ENCODE measurements at regions not wholly inside any gene's neighbourhood (a gene's known extent, or its start where the extent isn't known, plus 50 kb on each side); places are given as distances from the start of the nearest gene placed in this dataset.

GRCh38 chr5:166507810-166508425 is 1783.5 kb upstream of the WWC1 start:
- no peak for DNase-seq (ENCODE audit: low read depth)

- peak; percentile 12 for DNase-seq (ENCODE audit: low read depth)
Observed at GRCh38 chr5:166509085-166509484, 1782.4 kb upstream of the WWC1 start.

- no peak for DNase-seq (ENCODE audit: low read depth)
Observed at GRCh38 chr5:166517976-166518375, 1773.5 kb upstream of the WWC1 start.

- no peak for DNase-seq (ENCODE audit: low read depth)
Observed at GRCh38 chr5:166523206-166523605, 1768.2 kb upstream of the WWC1 start.

DNA sequence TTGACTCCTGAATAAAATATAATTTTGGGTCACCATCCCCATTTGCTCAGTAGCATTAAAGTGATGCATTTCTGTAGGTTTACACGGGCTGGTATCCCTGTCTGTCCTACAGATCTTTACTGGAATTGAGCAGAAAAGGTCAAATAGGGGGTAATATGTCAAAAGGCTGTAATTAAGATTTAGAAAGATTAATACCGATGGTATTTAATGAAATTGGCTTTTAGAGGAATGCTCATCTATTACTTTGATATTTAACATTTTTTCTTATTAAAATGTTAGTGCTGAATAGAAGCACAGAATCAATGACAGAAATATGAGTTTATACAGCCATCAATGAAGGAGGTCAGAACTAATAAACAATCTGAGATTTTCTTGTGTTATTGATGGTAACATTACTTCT is 1762.2 kb upstream of the WWC1 start:
- DNase-seq (ENCODE audit: low read depth) = no peak

- DNase-seq (ENCODE audit: low read depth) = no peak
Observed at GRCh38 chr5:166532456-166533220, 1758.8 kb upstream of the WWC1 start.

DNA sequence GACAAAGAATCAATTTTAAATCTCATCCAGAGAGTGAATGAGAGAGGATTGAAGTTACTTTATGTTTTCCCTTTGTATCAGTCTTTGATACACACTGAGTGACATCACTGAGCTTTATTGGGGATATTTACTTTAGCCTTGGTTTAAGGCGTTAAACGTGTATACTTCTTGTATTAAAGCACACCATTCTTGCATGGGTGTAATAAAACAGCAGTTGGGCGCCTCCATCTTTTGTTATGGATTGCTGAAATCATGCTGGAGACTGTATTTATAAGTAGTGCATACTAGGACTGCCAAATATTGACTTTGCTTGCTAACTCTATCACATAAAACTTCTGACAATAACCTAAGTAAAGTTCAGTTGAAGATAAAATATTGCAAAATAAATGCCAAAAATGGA is 1755.8 kb upstream of the WWC1 start:
- DNase-seq (ENCODE audit: low read depth) = no peak

- DNase-seq (ENCODE audit: low read depth) = no peak
Observed at GRCh38 chr5:166540156-166540555, 1751.3 kb upstream of the WWC1 start.

GRCh38 chr5:166551384-166551783 is 1740.1 kb upstream of the WWC1 start:
- peak; percentile 1 for DNase-seq (ENCODE audit: low read depth)

DNA sequence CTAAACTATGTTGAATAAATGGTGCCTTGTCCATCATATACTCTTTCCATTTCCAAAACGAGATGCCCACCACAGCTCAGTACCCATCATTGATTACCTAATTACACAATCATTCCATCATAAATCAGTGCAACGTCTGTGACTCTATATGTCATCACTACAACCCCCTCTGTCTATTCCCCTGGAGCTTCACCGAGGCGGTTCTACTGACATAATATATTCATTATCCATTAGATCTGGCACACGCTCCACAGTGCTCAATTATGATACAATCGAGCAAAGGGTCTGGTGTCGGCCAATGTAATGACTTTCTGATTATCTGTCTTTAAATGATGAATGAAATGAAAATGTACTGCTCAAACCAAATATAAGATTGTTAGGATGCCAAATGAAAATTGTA is 1737.7 kb upstream of the WWC1 start:
- DNase-seq (ENCODE audit: low read depth) = no peak

DNA sequence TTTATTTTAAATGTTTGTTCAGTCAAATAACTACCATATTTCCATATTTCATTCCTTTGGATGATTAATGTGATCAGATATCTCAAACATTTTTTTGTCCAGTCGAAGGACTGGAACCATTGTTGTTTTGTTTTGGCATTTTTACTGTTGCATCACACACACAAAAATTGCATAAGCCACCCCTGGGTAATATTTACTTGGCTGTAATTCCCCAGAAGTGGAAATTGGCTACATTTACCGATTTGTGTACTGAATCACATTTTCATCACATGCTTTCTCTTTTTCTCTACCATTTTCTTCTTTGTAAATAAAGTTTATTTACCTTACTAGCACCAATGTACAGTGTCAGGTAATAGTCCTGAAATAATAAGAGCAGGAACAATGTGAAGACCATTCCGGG is 1729.7 kb upstream of the WWC1 start:
- DNase-seq (ENCODE audit: low read depth) = peak; percentile 37

DNA sequence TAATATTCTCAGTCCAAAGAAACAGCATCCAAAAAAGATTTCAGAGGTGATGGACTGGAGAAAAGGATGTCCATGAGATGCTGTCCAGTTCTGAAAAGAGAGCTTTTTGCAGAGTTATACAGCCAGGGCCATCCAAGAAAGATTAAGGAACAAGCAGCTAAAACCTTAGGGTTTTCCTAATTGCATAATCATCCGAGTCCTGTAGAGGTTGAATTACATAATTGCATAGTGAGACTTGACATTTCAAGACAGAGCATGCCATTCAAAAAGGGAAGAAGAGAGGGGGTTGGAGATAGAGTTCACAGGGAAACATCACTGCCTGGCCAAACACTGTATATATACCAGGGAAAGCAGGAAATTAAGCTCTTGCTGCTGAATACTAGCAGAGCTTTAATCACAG is 1729.2 kb upstream of the WWC1 start:
- peak; percentile 43 for DNase-seq (ENCODE audit: low read depth)

DNA sequence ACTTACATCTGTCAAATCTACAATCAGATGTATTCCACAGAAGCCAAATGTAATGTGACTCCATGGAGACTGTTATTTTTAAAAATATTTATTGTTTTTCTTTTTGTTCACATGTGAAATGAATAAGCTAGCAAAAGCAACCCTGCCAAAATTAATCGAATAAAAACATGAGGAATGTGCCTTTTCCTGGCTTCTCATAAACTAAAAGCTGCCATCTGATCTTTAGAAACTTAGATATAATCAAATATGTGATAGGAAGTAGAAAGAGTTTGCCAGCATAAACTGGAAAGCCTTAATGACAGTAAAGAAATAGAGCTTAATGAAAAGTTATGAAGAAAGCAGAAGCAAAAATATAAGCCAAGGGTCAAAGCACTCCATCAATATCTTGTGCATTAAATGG is 1724.7 kb upstream of the WWC1 start:
- no peak for DNase-seq (ENCODE audit: low read depth)

GRCh38 chr5:166570865-166571264 is 1720.6 kb upstream of the WWC1 start:
- DNase-seq (ENCODE audit: low read depth) = no peak

DNA sequence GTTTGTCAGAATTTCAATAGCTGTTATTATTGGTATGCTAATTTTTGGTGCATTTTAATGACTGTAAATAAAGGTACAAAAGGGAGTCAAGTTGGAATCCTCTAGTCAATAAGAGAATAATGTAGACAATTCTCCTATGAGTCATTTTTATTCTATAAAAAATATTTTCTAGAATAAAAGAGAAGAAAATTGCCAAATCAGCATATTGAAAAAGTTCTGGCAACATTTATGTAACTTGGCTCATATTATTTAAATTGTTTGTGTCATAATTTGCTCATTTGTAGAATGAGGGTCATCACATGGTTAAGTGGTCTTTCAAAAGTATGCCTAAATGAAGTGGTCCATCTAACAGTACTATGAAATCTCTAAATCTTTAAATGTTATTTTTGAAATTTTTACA is 1719.8 kb upstream of the WWC1 start:
- DNase-seq (ENCODE audit: low read depth) = no peak

- no peak for DNase-seq (ENCODE audit: low read depth)
Observed at GRCh38 chr5:166576323-166576722, 1715.1 kb upstream of the WWC1 start.

GRCh38 chr5:166581826-166582225 is 1709.6 kb upstream of the WWC1 start:
- peak; percentile 81 for DNase-seq (ENCODE audit: low read depth)

DNA sequence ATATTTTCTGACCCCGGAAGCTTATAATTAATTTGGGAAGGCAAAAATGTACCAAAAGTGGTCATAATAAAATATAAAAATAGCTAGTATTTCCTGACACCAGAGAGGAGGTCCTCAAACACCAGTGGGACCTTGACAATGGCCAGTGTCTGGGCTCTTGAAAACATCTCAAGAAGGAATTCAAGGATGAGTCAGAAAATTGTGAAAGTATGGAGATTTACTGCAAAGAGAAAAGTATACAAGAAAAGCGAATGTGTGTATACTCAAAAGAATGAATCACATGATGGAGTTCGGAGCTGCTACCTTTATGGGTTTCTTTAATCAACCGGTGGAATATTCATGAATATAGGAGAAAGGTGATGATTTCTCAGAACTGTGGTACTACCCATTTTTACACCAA is 1709.0 kb upstream of the WWC1 start:
- peak; percentile 67 for DNase-seq (ENCODE audit: low read depth)

- peak; percentile 48 for DNase-seq (ENCODE audit: low read depth)
Observed at GRCh38 chr5:166594567-166594966, 1696.9 kb upstream of the WWC1 start.

DNA sequence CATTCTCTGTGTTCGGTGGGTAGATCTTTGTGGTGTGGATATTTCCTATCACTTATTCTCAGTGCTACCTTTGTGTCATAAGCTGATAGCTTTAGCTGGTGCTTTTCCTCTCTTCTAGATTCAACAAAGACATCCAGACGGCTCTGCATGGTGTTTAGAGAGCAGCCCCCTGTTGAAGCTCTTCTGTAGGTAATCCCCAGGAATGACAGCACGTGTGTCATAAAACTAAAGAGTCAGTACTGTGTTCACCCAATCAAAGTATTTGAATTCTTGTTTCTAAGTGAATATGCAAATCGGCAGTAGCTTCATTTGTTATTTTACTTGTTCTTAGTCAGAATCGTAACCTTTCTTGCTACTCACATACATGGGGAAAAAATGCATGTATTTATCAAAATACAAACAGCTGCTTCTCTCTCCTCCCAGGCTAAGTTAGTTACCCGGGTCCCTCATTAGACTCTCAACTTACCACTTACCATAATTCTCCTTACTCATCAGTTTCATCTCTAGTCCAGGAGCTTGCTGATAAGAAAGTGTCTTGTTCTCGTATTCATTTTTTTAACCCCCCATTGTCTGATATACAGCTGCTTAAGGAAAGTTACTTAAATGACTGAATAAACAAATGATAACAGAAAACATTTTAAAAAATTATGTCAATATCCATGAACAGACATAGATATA is 1696.0 kb upstream of the WWC1 start:
- peak; percentile 16 for DNase-seq (ENCODE audit: low read depth)

DNA sequence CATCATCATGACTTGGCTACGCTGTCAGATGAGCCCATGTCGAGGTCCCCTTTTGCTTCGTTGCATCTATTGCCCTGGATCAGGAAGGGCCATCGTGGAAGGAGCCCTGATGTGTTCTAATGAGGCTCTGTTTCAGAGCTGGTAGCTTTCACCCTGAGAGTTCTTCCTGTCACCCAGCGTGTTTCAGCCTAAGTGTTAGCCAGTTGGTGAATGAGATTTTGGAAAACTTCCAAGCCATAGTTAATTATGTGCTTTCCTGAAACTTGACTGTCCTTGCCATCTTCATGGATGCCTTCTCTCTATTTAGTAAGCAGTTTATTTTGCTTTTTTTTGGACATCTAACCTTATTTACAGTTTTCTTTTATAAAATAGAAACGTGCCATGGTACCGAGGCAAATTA is 1695.4 kb upstream of the WWC1 start:
- DNase-seq (ENCODE audit: low read depth) = no peak

DNA sequence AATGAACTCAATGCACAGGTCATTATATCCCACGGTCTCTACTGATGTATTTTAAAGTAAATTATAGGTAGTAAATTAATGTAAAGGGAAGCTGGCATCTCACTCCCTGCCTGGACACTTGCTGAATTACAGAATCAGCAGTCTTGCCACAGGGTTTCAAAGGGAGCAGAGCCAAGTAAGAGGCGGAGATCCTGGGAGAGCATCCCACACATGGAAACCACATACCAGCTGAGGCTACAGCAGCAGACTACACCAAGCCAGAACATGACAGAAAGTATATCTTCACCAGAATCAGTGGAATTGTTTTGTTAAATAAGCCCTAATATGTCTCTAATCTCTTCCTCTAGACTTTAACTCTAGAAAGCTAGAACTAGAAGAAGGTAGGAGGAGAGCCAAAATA is 1689.2 kb upstream of the WWC1 start:
- no peak for DNase-seq (ENCODE audit: low read depth)

- DNase-seq (ENCODE audit: low read depth) = no peak
Observed at GRCh38 chr5:166617507-166617906, 1673.9 kb upstream of the WWC1 start.
